ENCODE measurements at regions not wholly inside any gene's neighbourhood (a gene's known extent, or its start where the extent isn't known, plus 50 kb on each side); places are given as distances from the start of the nearest gene placed in this dataset.

GRCh38 chr14:61918998-61919397 is 156.8 kb downstream of the SNAPC1 start:
- in situ Hi-C loops (cut with HindIII; ENCODE audit: extremely low pct_ligation_motif_present, low pct_unique_long_range_greater_than_20kb) = no loop called here
- Histone ChIP-seq H3K27ac (ENCODE audit: extremely low read length, insufficient read depth, low read length) (no peak overlapping the region), H3K36me3 (replicated peaks in 1 of 2; ENCODE audit: control insufficient read depth in 1 of 2, insufficient read depth in 2 of 2, low read length in 2 of 2) (no peaks in the 10 kb centered on the region), H3K4me1 (ENCODE audit: insufficient read depth, low read length) (no peaks in the 10 kb centered on the region), H2AFZ (ENCODE audit: low read length) (no peak overlapping the region), H3K4me2 (ENCODE audit: low read depth, low read length) (no peak overlapping the region), H3K9ac (ENCODE audit: insufficient read depth, low read depth, low read length) (no peak overlapping the region), H3K9me3 (ENCODE audit: low read length) (no peaks in the 10 kb centered on the region), H3K27me3 (ENCODE audit: control insufficient read depth in 1 of 2, insufficient read depth in 2 of 2, low read length in 2 of 2) (no peaks in the 10 kb centered on the region), H3K79me2 (ENCODE audit: insufficient read depth, low read length) (no peaks in the 10 kb centered on the region), H4K20me1 (ENCODE audit: insufficient read depth, low read length) (no peaks in the 10 kb centered on the region), H3K4me3 (replicated peaks in 1 of 3; ENCODE audit: insufficient read depth in 1 of 3, low read depth in 2 of 3, low read length in 3 of 3) (no peak overlapping the region)
- POLR2A ChIA-PET = no interaction called here
- TF ChIP-seq JUND (CRISPR knock-in tag; IDR thresholded peaks at IDR 0.05) (no peak), MAFK (conservative IDR thresholded peaks at IDR 0.05 in 1 of 2, IDR thresholded peaks at IDR 0.05 in 1 of 2; ENCODE audit: low read length in 2 of 2) (peak in 1 of 2 experiments; percentile 34; a peak in 2 of 4 replicates), MAFF (IDR thresholded peaks at IDR 0.05; ENCODE audit: low read depth, low read length) (peak; percentile 43; the same call in 1 of the 2 replicates)
- BruUV-seq (replicated peaks) = no TSS peak
- 0% methylated on average over 2 of the region's 2 CpGs for WGBS (ENCODE audit: low lambda C conversion rate)
- intact Hi-C loops (cut with micrococcal nuclease; ENCODE audit: unreplicated experiment) = no loop called here
- ATAC-seq = no peak
- DNase-seq (ENCODE audit: low spot score) = no peak
- no peak for FAIRE-seq
- CTCF ChIA-PET (ENCODE audit: low intra/inter-chr PET ratio, low total read pairs) = no interaction called here

- 7% methylated on average over 4 of the region's 4 CpGs for WGBS (ENCODE audit: low lambda C conversion rate)
- POLR2A ChIA-PET = no interaction called here
- CTCF ChIA-PET (ENCODE audit: low intra/inter-chr PET ratio, low total read pairs) = no interaction called here
- Histone ChIP-seq H3K27me3 (ENCODE audit: control insufficient read depth in 1 of 2, insufficient read depth in 2 of 2, low read length in 2 of 2) (no peaks in the 10 kb centered on the region), H4K20me1 (ENCODE audit: insufficient read depth, low read length) (no peaks in the 10 kb centered on the region), H3K36me3 (replicated peaks in 1 of 2; ENCODE audit: control insufficient read depth in 1 of 2, insufficient read depth in 2 of 2, low read length in 2 of 2) (no peaks in the 10 kb centered on the region), H3K4me2 (ENCODE audit: low read depth, low read length) (no peak overlapping the region), H3K27ac (ENCODE audit: extremely low read length, insufficient read depth, low read length) (no peak overlapping the region), H3K79me2 (ENCODE audit: insufficient read depth, low read length) (no peaks in the 10 kb centered on the region), H3K9me3 (ENCODE audit: low read length) (no peaks in the 10 kb centered on the region), H3K4me1 (ENCODE audit: insufficient read depth, low read length) (no peaks in the 10 kb centered on the region), H3K9ac (ENCODE audit: insufficient read depth, low read depth, low read length) (no peak overlapping the region), H3K4me3 (replicated peaks in 1 of 3; ENCODE audit: insufficient read depth in 1 of 3, low read depth in 2 of 3, low read length in 3 of 3) (no peak overlapping the region), H2AFZ (ENCODE audit: low read length) (no peak overlapping the region)
- FAIRE-seq (no peak), ATAC-seq (no peak), DNase-seq (ENCODE audit: low spot score) (no peak)
- BruUV-seq (replicated peaks) = no TSS peak
- in situ Hi-C loops (cut with HindIII; ENCODE audit: extremely low pct_ligation_motif_present, low pct_unique_long_range_greater_than_20kb) = no loop called here
- TF ChIP-seq ATF7-NPFF (CRISPR knock-in tag; IDR thresholded peaks at IDR 0.05; ENCODE audit: low read depth) (no peak), STAG1 (CRISPR knock-in tag; IDR thresholded peaks at IDR 0.05) (0 out of 2 replicates have a peak, but pooled peaks have one; percentile 5)
- TF ChIP-seq, protein P1, sequence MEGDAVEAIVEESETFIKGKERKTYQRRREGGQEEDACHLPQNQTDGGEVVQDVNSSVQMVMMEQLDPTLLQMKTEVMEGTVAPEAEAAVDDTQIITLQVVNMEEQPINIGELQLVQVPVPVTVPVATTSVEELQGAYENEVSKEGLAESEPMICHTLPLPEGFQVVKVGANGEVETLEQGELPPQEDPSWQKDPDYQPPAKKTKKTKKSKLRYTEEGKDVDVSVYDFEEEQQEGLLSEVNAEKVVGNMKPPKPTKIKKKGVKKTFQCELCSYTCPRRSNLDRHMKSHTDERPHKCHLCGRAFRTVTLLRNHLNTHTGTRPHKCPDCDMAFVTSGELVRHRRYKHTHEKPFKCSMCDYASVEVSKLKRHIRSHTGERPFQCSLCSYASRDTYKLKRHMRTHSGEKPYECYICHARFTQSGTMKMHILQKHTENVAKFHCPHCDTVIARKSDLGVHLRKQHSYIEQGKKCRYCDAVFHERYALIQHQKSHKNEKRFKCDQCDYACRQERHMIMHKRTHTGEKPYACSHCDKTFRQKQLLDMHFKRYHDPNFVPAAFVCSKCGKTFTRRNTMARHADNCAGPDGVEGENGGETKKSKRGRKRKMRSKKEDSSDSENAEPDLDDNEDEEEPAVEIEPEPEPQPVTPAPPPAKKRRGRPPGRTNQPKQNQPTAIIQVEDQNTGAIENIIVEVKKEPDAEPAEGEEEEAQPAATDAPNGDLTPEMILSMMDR (CRISPR knock-in tag; IDR thresholded peaks at IDR 0.05) = 0 out of 2 replicates have a peak, but pooled peaks have one; percentile 9
- intact Hi-C loops (cut with micrococcal nuclease; ENCODE audit: unreplicated experiment) = no loop called here
Measured at GRCh38 chr14:61923348-61923747, 161.1 kb downstream of the SNAPC1 start.

Measured in HepG2 (cell line).